SK-N-SH (cell line): ENCODE measurements at regions not wholly inside any gene's neighbourhood (a gene's known extent, or its start where the extent isn't known, plus 50 kb on each side); places are given as distances from the start of the nearest gene placed in this dataset.

Experiments
- CTCF ChIP-seq: fragments of 200-600 bp; sonication (generic); IDR thresholded peaks from 2 replicates; pipeline ENCODE4 v1.6.1; 2017; ENCODE audit warnings: antibody characterized with exemption, mild to moderate bottlenecking, moderate library complexity
- EZH2phosphoT487 ChIP-seq: fragments of 200-600 bp; sonication (generic); IDR thresholded peaks from 2 replicates; pipeline ENCODE4 v1.6.1; 2017; ENCODE audit warnings: low read depth, mixed run types, mild to moderate bottlenecking, antibody characterized with exemption, moderate library complexity, borderline replicate concordance
- FOXM1 ChIP-seq: IDR thresholded peaks from 2 replicates; pipeline ENCODE4 v1.4.0; 2012; ENCODE audit warnings: low read depth, mild to moderate bottlenecking
- JUND ChIP-seq: IDR thresholded peaks from 2 replicates; pipeline ENCODE4 v1.4.0; 2012
- MAX ChIP-seq: IDR thresholded peaks from 2 replicates; pipeline ENCODE4 v1.4.0; 2012; ENCODE audit warnings: low read depth
- MXI1 ChIP-seq: IDR thresholded peaks from 2 replicates; pipeline ENCODE4 v1.6.1; 2012; ENCODE audit warnings: mild to moderate bottlenecking, low read depth, low read length, improper control_type of control experiment
- PBX3 ChIP-seq: IDR thresholded peaks from 2 replicates; pipeline ENCODE4; 2012
- REST ChIP-seq: IDR thresholded peaks from 2 replicates; pipeline ENCODE4 v1.6.1; 2012; ENCODE audit warnings: mild to moderate bottlenecking, low read depth, low read length, moderate library complexity
- TAF1 ChIP-seq: IDR thresholded peaks from 2 replicates; pipeline ENCODE4 v1.6.1; 2012; ENCODE audit warnings: low read depth, mild to moderate bottlenecking, low read length, moderate library complexity, borderline replicate concordance
- TCF12 ChIP-seq: IDR thresholded peaks from 2 replicates; pipeline ENCODE4 v1.4.0; 2012
- TEAD4 ChIP-seq: IDR thresholded peaks from 2 replicates; pipeline ENCODE4 v1.4.0; 2012; ENCODE audit warnings: mild to moderate bottlenecking, borderline replicate concordance; ENCODE audit not compliant: insufficient read depth
- USF1 ChIP-seq: IDR thresholded peaks from 2 replicates; pipeline ENCODE4 v1.4.0; 2012; ENCODE audit warnings: low read depth, borderline replicate concordance
- YY1 ChIP-seq: IDR thresholded peaks from 2 replicates; pipeline ENCODE4 v1.4.0; 2012; ENCODE audit warnings: low read depth, mild to moderate bottlenecking

GRCh38 chr1:67528141-67528540 is 97.9 kb upstream of the SERBP1 start:
- TF ChIP-seq CTCF (no peak), MAX (no peak), YY1 (no peak), FOXM1 (no peak), JUND (no peak), TEAD4 (no peak), USF1 (no peak), TAF1 (no peak), MXI1 (no peak), EZH2phosphoT487 (no peak), REST (no peak), TCF12 (no peak), PBX3 (no peak)
